Activated CD8-positive, alpha-beta T cell treated with anti-CD3 and anti-CD28 coated beads for 36 hours (primary cell): ENCODE measurements at regions not wholly inside any gene's neighbourhood (a gene's known extent, or its start where the extent isn't known, plus 50 kb on each side); places are given as distances from the start of the nearest gene placed in this dataset.

Experiments used
- ATAC-seq: fragments of 200-7000 bp; cut with Tn5 transposase; one replicate; pipeline ENCODE4 v1.10.0; 2021; ENCODE audit warnings: mild to moderate bottlenecking, moderate library complexity
- CTCF ChIA-PET: fragments of 350-600 bp; sonication (Branson Sonifier 250); formaldehyde crosslinking; loops from one replicate; lab custom pipeline; 2021; ENCODE audit warnings: antibody characterized with exemption; lab: Charles Lee
- POLR2A ChIA-PET: fragments of 350-600 bp; sonication (Branson Sonifier 250); formaldehyde crosslinking; loops from one replicate; lab custom pipeline; 2021; ENCODE audit warnings: antibody characterized with exemption; lab: Charles Lee
- DNase-seq: peaks from one replicate; pipeline ENCODE4 v3.0.0-alpha.2; 2020
- H3K27ac Mint-ChIP-seq: one replicate; pipeline ENCODE4 v1.8.0; 2021; ENCODE audit warnings: mild to moderate bottlenecking, mixed read lengths
- H3K27me3 Mint-ChIP-seq: one replicate; pipeline ENCODE4 v1.8.0; 2021; ENCODE audit warnings: mixed read lengths
- H3K36me3 Mint-ChIP-seq: one replicate; pipeline ENCODE4 v1.8.0; 2021; ENCODE audit warnings: low read depth, mixed read lengths
- H3K4me1 Mint-ChIP-seq: one replicate; pipeline ENCODE4 v1.8.0; 2021; ENCODE audit warnings: low read depth, mixed read lengths
- H3K4me3 Mint-ChIP-seq: one replicate; pipeline ENCODE4 v1.8.0; 2021; ENCODE audit warnings: mild to moderate bottlenecking, moderate library complexity, mixed read lengths
- H3K9me3 Mint-ChIP-seq: one replicate; pipeline ENCODE4 v1.8.0; 2021; ENCODE audit warnings: mixed read lengths
- CTCF ChIP-seq: fragments of 200-600 bp; IDR thresholded peaks from one replicate; pipeline ENCODE4 v1.8.0; 2022; ENCODE audit warnings: antibody characterized with exemption, mild to moderate bottlenecking
- intact Hi-C: fragments of 100-400 bp; cut with micrococcal nuclease; formaldehyde crosslinking; loops from one replicate; pipeline ENCODE4 v1.10.0; 2022

DNA sequence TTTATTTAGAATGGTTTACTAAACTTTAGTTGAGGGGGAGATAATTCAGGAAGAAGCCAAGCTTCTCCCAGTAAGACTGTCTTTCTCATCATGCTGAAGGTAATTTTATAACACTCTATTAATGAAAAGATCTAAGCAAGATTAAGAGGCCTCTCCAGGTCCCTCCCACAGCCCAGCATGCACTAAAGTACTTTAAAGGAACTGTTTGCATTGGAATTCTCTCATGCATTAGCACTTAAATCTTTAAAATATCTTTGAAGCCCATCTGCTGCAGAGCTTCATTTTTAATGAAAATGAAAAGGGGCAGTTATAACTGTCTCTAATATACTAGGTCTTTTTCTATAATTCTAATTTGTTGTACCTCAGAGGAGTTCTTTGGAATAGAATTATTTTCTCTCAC is 1379.1 kb upstream of the ADGRL4 start:
- CTCF ChIA-PET = no interaction called here
- no peak overlapping the region for H3K4me3 Mint-ChIP-seq
- no peaks in the 10 kb centered on the region for H3K4me1 Mint-ChIP-seq
- ATAC-seq (no peak), DNase-seq (no peak)
- TF ChIP-seq CTCF = no peak
- intact Hi-C loops = no loop called here
- no peak overlapping the region for H3K27ac Mint-ChIP-seq
- POLR2A ChIA-PET = no interaction called here
- H3K9me3 Mint-ChIP-seq = peaks cover 7% of the 10 kb centered on the region
- H3K36me3 Mint-ChIP-seq = no peaks in the 10 kb centered on the region
- no peaks in the 10 kb centered on the region for H3K27me3 Mint-ChIP-seq

DNA sequence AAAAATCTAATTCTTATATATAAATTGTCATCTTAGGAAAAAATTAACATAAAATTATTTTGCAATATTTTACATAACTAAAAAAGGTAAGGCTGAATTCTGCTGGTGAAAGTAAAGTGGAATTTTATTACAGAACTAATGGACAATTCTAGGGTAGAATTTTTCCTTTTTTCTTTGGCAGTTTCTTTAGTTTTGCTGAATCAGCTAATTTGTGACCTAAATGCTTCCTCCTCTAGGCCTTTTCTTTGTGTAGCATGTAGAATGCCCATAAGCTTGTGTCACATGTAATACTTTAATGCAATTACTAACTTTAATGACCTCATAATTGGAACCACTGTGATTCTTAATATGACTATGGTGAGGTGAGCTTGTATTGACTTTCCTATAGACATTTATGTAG is 1378.4 kb upstream of the ADGRL4 start:
- Mint-ChIP-seq H3K4me3 (no peak overlapping the region), H3K27me3 (no peaks in the 10 kb centered on the region), H3K36me3 (no peaks in the 10 kb centered on the region), H3K27ac (no peak overlapping the region), H3K9me3 (peaks cover 7% of the 10 kb centered on the region), H3K4me1 (no peaks in the 10 kb centered on the region)
- TF ChIP-seq CTCF = no peak
- ChIA-PET POLR2A (no interaction called here), CTCF (no interaction called here)
- no peak for ATAC-seq
- DNase-seq = no peak
- intact Hi-C loops = no loop called here

GRCh38 chr1:80384083-80384830 is 1377.7 kb upstream of the ADGRL4 start:
- intact Hi-C loops = no loop called here
- no peak overlapping the region for H3K4me3 Mint-ChIP-seq
- no peaks in the 10 kb centered on the region for H3K27me3 Mint-ChIP-seq
- no peaks in the 10 kb centered on the region for H3K36me3 Mint-ChIP-seq
- H3K9me3 Mint-ChIP-seq = peaks cover 4% of the 10 kb centered on the region
- CTCF ChIA-PET = no interaction called here
- H3K4me1 Mint-ChIP-seq = no peaks in the 10 kb centered on the region
- no peak for TF ChIP-seq CTCF
- H3K27ac Mint-ChIP-seq = no peak overlapping the region
- DNase-seq (no peak), ATAC-seq (no peak)
- POLR2A ChIA-PET = no interaction called here

DNA sequence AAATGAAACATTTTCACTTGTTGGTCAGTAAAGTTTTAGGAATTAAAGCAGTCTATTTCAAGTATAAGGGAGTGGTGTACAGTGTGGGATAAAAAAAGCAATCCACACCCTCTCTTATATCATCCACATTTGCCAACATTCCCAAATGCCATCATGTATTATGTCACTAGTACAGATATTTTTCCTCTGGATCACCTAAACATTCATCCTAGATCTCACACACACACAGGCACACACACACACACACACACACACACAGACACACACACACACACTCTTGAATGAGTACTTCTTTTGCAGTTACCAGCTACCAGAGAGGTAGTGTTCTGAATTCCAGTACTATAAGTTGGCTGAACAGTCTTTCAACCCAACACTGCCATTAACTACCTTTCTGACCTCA is 1369.1 kb upstream of the ADGRL4 start:
- no peak for TF ChIP-seq CTCF
- intact Hi-C loops = no loop called here
- no peak overlapping the region for H3K27ac Mint-ChIP-seq
- POLR2A ChIA-PET = no interaction called here
- DNase-seq (no peak), ATAC-seq (no peak)
- no peak overlapping the region for H3K4me3 Mint-ChIP-seq
- H3K4me1 Mint-ChIP-seq = no peaks in the 10 kb centered on the region
- no peaks in the 10 kb centered on the region for H3K27me3 Mint-ChIP-seq
- H3K9me3 Mint-ChIP-seq = peaks cover 15% of the 10 kb centered on the region
- no peaks in the 10 kb centered on the region for H3K36me3 Mint-ChIP-seq
- CTCF ChIA-PET = no interaction called here

DNA sequence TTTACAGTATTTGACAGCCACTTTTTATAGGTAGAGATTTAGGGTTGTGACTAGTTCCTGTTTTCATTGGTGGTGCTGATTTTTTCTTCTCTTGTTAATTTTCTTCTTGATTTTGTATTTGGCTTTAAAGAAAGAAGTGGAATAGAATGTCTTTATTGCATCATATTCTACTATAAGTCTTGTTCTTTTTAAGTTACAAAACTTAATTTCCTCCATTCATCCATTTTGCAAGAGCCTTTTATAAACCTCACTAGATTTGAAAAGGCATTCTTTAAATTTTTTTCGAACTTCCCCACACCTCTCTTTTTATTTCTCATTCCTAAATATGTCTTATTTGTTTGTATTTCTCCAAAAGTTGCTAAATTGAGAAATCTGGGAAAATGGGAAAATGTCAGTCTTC is 1368.6 kb upstream of the ADGRL4 start:
- H3K4me1 Mint-ChIP-seq = no peaks in the 10 kb centered on the region
- H3K4me3 Mint-ChIP-seq = no peak overlapping the region
- H3K9me3 Mint-ChIP-seq = peaks cover 13% of the 10 kb centered on the region
- intact Hi-C loops = no loop called here
- DNase-seq = no peak
- TF ChIP-seq CTCF = no peak
- no peak for ATAC-seq
- H3K27ac Mint-ChIP-seq = no peak overlapping the region
- CTCF ChIA-PET = no interaction called here
- POLR2A ChIA-PET = no interaction called here
- H3K27me3 Mint-ChIP-seq = no peaks in the 10 kb centered on the region
- H3K36me3 Mint-ChIP-seq = no peaks in the 10 kb centered on the region
